ENCODE measurements at regions not wholly inside any gene's neighbourhood (a gene's known extent, or its start where the extent isn't known, plus 50 kb on each side); places are given as distances from the start of the nearest gene placed in this dataset.
"Not testable (repeated sequence)": the region's sequence is repeated elsewhere in the genome, so short reads cannot be mapped to it uniquely, and the experiment has no call there.

DNA sequence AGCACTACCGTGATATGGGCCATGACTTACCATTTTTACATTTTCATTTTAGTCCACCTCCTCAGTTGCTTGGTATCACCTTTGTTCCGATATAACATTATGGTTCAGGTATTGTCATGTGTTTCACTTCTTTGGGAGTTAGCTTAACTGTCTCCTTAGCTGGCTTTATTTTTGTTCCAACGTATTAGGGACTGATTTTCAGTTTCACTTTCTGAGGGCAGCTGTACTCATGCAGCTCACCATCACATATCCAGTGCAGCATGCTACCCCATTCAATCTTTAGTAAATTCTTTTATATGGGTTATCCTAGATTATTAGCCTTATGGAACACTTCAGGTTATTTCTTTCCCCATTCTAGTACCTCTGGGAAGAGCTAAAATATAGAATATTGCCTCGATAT is 362.2 kb upstream of the IRAK1BP1 start:
- no peak for DNase-seq (ENCODE audit: low read depth)

DNA sequence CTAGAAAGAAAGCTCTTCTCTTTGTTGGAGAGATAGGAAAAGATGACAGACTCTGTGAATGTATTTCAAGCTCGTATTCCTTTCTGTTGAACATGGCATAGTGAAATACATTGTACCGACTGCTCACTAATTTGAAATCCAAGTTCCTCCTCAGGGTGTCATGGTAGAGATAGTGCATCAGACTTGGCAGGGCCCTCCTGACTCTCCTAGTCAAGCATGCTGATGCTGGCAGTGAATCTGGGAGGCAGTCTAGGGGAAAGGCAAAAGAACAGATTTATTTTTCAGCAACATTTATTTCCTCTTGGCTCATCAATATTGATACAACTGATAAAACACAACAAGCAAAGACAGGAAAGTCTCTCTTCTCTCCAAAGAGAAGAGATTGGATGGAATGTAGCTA is 356.3 kb upstream of the IRAK1BP1 start:
- no peak for DNase-seq (ENCODE audit: low read depth)

DNA sequence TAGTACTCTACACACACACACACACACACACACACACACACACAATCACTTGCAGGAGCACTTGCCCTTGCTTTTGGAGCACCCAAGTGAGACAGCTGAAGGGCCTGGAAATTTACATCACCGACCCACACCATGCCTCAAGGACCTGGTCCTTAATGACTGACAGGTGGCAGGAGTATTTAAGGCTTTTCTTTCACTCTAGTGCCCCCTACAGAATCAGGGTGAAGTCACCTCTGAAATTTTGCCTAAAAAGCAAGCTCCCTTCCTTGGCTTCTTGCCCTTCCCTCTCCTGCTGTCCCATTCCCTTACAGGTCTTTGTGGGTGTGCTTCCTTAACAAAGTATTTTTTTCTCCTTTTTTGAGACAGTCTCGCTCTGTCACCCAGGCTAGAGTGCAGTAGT is 353.5 kb upstream of the IRAK1BP1 start:
- no peak for DNase-seq (ENCODE audit: low read depth)

DNA sequence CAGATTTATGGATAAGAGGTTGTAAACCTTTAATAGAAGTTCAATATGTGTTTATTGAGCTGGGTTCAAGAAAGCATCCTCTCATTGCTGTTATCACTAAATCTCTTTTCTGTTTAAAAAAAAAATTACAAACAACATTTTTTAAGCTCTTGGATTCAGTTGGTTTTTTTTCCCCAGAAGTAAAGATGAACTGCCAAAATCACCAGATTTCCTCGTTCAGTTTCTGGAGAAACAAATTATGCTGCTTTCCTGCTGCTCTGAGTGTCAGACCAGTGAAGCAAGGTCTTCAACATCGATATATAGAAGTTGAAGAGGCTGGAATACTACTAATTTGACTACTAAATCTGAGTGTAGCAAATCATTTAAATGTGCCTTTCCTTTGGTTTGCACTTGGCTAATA is 352.1 kb upstream of the IRAK1BP1 start:
- DNase-seq (ENCODE audit: low read depth), result no peak

DNA sequence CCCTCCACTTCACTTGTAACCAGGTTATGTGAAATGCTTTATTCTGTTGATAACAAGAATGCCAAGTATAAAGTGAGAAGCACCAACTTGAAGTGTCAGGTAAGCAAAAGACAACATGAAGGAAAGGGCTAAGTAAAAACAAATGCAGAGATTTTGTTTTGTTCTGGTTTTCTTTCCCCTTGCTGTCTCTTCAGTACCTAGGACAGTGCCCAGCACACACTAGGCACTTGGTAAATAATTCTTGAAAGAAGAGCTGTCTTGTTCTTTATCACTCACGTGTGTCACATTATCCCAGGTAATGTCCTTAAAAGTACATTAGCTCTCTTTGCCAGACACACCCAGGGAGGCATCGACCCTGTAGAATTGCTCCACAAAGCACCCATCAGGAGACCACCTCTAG is 350.0 kb upstream of the IRAK1BP1 start:
- DNase-seq (ENCODE audit: low read depth), result no peak

DNA sequence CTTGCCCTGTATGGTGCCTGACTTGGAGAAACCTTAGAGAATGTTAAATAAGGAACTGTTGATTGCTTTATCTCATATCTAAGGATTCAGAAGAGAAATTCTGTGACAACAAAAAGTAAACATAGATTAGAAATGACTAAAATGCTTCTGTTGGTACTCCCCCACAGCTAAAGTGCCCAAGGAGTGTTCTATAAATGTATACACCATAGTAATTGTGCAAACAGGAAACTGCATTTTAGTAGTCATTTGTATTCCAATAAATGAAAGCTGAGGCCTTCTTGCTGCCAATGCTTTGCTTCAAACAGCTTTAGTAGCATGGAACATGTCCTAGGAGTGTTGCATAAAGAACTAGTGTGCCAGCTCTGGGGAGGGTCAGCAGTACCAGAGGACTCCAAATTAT is 343.7 kb upstream of the IRAK1BP1 start:
- DNase-seq (ENCODE audit: low read depth), result no peak

DNA sequence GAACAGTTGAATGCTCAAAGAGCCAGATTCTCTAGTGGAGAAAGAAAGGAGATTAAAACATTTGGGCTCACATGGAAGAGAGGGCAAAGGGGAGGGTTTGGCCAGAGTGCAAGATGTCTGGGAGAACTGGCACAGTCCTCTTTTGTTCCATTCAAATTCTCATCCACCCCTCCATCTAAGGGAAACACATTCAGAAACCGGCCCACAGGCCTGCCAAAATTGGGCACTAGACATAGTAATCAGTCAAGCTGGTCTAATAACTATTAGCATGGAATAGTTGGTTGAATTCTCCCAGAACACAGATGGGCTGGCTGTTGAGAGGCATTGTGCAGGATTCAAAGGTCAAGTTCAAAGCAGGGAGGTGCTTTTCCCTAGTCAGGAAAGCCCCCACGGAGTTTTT is 341.4 kb upstream of the IRAK1BP1 start:
- no peak for DNase-seq (ENCODE audit: low read depth)

DNA sequence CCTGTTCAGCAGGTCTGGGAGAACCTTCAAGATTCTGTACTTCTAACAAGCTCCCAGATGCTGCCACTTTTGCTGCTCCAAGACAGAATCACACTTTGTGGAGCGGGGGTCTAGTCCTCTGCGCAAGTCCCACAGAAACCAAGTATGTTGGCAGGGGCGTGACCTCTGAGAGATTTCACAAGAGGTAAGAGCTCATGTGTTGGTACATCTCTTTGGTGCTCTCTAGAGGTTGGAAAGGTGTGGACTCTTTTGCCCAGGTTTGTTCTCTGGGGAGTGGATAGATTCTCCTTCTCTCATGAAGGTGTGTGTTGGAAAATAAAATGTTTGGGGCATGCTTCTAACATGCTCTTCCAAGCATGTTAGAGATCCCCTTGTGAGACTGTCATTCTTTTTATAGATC is 340.9 kb upstream of the IRAK1BP1 start:
- DNase-seq (ENCODE audit: low read depth), result no peak

DNA sequence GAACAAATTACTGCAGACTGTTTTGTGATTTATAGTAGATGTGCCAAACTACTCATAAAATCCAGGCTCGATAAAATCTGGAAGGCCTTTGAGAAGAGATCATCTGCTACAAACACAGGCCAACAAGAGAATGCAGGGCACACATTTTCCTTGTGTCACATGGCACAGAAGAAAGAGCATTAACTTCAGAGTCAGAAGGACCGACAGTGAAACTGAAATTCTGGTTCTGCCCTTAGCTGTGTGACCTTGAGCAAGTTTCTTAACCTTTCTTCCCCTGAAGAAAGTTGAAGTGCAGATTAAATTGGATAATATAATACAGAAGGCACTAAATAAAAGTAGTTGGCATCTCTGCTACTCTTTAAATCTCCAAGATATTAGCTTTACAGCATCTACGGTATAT is 338.4 kb upstream of the IRAK1BP1 start:
- no peak for DNase-seq (ENCODE audit: low read depth)

DNA sequence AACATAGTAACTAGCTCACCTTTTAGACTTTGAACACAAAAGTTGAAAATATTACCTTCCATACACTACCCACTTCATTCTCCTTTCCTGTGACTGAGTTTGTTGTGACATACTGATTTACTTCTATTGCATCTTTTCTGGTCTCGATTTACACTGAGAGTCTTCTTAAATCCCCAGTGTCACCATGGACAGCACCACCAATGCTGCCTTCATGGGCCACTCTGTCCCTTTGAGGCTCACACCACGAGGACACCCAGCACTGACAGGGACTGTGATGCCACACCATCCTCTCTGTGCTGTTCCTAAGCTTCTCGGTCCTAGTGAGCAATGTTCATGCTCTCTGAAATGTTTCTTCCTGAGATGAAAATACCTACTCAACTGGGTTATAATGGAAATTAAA is 337.1 kb upstream of the IRAK1BP1 start:
- no peak for DNase-seq (ENCODE audit: low read depth)

DNA sequence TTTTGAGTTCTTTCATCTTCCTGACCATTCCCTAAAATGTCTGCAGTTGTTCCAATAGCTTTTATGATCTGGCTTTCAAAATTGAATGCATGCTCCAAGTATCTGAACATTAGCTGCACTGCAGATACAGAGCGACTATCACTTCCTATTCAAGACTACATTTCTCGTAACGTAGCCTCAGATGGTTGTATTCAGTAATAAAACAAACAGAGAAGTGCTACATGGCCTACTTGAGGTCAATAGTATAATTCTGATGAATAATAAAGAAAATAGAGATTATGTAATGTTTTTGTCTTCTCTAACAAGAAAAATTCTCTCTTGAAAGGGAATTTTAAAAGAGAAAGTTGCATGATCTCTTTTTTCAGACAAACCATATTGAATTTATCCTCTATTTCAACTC is 333.9 kb upstream of the IRAK1BP1 start:
- DNase-seq (ENCODE audit: low read depth), result no peak

DNA sequence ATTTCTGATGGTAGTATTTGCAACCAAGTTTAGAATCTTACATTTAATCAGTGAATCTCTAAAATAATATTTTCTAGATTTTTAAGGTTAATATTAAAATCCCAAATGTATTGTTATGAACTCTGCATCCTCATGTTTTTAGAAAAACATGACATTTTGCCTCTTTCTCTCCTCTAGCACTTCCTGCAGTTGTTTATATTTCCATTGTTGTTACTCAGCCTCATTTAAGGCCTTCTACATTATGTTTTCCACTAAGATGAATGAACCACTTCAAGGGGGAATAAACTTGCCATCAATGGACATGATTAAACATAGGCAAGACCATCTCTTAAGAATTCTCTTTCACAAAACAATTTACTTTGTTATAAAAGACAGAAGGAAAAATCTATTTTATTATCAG is 333.5 kb upstream of the IRAK1BP1 start:
- DNase-seq (ENCODE audit: low read depth), result no peak

DNA sequence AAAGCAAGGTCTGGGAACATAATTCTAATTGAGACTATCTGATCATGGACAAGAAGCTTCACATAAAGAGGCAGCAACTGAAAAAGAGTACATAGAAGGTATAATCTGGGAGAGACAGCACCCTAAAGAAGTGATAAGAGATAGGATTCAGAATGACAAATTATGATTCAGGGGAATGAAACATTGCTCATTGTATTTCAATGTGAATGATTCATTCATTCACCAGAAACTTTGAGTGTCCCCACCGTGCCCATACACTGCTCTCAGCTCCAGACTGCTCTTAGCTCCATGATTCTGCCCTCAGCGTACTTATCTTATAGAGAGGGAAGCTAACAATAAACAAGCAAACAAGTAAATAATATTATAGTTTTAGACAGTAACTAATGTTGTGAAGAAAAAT is 329.3 kb upstream of the IRAK1BP1 start:
- no peak for DNase-seq (ENCODE audit: low read depth)

DNA sequence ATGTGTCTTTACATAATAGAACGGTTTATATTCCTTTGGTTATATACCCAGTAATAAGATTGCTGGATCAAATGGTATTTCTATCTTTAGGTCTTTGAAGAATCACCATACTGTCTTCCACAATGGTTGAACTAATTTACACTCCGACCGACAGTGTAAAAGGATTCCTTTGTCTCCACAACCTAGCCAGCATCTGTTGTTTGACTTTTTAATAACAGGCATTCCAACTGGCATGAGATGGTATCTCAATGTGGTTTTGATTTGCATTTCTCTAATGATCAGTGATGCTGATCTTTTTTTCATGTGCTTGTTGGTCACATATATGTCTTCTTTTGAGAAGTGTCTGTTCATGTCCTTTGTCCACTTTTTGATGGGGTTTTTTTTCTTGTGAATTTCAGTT is 319.7 kb upstream of the IRAK1BP1 start:
- not testable (repeated sequence) for DNase-seq (ENCODE audit: low read depth)

DNA sequence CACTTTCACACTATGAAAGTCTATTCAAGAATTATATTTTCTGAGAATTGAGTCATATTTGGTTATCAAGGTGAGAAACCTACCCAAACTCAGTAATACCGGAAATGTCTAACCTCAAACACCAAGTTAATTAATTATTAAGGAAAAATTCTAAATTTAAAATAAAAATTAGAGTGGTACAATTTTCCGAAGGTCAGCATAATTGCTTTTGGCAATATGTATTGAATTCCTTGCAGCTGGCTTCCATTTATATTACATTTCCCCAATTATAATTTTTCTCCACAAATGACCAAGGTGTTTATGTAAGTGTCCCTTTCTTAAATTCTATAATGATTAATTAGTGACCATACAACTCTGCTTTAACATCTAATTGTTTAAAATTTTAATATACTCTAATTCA is 316.0 kb upstream of the IRAK1BP1 start:
- DNase-seq (ENCODE audit: low read depth), result no peak

DNA sequence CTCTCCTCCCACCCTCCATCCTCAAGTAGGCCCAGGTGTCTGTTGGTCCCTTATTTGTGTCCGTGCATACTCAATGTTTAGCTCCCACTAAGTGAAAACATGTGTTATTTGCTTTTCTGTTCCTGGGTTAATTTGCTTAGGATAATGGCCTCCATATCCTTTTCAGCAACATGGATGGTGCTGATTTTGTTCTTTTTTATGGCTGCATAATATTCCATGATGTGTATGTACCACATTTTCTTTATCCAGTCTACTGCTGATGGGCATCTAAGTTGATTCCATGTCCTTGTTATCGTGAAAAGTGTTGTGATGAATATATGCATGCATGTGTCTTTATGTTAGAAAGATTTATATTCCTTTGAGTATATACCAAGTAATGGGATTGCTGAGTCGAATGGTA is 314.9 kb upstream of the IRAK1BP1 start:
- DNase-seq (ENCODE audit: low read depth), result no peak

DNA sequence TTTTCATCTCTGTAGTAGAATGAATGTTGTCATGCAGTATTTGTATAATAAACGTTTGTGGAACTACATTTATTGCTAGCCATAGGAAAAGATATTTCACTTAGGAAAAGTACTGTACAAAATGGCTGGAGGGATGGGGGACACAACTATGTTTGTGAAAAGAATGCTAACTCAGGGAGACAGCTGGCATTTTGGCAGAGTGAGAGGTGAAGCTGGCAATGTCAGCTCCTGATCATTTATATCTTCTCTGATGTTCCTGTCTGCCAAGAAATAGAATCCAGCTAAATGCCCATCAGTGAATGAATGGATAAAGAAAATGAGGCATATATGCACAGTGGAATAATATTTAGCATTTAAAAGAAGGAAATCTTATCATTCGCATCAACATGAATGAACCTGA is 313.0 kb upstream of the IRAK1BP1 start:
- no peak for DNase-seq (ENCODE audit: low read depth)

DNA sequence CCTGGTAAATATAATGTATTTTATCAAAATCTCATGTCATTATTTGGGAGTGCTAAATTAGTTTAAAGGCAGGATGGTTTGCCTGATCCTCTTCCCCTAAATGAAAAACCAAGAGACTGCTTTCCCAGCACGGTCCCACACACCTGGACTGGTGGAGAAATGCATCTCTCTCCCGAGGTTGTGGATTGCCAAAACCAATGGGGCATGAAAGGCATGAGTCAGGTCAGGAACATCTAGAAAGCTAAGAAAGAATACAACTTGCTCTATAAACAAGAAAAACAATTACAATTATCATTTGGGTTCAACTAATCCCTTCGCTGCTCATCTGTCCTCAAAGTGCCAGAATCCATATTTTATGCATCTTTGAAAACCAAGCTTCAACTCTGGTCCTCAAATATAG is 308.3 kb upstream of the IRAK1BP1 start:
- no peak for DNase-seq (ENCODE audit: low read depth)

DNA sequence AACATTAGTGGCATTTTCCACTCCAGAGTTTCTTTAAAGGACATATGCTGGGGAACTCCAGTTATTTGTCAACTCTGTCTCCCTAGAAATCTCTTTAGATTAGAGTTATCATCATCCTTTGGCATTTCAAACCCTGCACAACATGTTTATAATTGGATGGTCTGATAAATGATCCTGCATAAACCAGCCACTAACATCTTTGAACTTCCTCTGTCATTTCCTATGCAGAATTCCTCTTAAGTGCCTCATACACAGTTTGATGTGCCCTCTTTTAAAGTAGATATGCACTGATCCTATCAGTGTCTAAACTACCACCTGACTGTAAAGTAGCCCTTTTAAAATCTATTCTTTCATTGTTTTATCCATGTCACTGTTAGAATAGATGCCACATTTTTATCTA is 306.3 kb upstream of the IRAK1BP1 start:
- no peak for DNase-seq (ENCODE audit: low read depth)

DNA sequence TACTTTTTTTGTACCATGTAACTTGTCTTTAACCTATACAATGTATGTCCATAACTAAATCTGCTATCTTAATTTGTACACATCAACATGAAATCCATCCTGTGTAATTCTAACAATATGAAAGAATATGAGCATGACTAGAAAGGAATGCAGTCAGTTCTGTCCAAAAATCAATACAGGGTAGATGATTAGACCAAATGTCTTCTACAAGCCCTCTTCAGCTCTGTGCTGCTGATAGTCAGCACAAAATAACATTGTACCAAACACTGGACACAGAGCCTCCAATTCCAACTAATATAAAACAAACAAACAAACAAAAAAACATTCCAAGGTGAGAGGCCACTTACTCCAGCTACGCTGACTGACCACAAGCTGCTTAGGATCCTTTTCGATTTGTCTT is 301.4 kb upstream of the IRAK1BP1 start:
- no peak for DNase-seq (ENCODE audit: low read depth)

DNA sequence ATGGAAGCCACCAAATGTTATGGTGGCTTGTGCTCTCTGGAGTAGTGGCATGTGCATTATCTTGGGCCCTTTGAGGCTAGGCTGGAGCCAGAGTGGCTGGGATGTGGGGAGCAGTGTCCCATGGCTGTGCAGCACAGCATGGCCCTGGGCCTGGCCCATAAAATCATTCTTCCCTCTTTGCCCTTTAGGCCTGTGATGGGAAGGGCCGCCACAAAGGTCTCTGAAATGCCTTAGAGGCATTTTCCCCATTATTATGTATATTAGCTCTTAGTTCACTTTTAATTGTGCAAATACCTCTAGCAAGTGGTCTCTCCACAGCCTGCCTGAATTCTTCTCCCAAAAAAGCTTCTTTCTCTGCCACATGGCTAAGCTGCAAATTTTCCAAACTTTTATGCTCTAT is 297.3 kb upstream of the IRAK1BP1 start:
- no peak for DNase-seq (ENCODE audit: low read depth)

DNA sequence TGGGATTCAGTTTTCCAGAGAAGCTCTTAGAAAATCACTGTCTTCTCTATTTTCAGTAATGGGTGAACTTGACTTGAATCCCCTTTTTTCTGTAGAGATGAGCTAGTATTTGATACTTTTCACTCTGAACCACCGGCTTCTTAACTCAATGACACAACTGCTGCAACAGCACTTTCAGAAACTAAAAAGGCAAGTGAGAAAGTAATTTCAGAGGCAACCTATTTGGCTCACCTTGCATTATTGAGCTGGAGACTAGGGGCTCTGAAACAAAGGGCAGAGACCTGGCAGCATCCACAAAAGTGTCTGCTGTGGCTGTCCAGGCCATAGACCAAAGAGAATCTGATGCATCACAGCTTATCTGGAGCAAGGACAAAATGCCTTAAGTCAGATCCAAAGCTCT is 289.8 kb upstream of the IRAK1BP1 start:
- no peak for DNase-seq (ENCODE audit: low read depth)

DNA sequence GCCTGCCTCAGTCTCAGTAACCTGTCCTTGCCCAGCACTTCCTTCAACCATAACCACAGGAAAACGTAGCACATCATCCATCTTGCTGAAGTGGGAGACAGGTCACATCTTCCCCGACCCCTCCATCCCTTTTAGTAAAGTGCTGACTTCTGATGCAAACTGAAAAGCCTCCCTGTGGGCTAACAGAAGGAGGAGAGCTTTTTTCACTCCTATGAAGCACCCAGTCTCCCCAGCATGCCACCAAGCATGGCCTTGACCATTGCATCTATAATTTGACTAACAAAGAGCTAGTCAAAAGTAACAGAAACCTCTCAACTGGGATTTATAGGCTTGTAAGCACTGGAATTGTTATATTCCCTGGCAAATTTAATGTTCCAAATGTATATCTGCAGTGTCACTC is 288.9 kb upstream of the IRAK1BP1 start:
- no peak for DNase-seq (ENCODE audit: low read depth)

DNA sequence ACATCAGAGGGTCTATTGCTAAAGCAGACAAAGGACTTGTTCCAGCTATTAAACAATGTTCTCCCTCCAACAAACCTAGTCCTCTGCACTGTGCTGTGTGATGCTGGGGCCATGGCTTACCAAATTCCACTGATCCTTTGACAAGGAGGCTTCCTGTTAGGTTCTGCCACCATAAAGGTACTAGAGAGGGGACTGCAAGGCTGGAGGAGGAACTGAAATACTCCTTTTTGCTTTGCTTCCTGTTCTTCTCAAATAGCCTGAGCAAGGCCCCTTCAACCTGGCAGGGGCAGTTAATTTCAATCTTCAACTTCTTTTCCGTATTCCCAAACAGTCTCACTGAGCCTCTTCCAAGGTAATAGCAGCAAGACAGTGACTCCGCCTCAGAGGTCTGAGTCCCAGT is 286.4 kb upstream of the IRAK1BP1 start:
- DNase-seq (ENCODE audit: low read depth), result no peak

DNA sequence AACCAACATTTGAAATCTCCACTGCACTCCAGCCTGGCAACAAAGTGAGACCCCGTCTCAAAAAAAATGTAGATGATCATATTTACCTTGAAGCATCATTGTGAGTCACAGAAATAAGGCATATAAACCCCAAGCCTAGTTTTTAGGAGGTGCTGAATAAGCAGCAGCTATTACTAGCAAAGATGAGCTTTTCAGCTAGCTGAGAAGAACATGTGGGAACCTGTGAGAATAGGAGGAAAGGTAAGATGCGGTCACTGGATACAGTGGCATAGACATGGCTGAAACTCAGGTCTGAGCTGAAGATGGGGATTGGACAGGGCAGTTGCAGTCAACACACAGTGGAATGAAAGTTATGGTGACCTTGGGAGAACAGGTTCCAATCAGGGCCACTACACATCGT is 284.3 kb upstream of the IRAK1BP1 start:
- no peak for DNase-seq (ENCODE audit: low read depth)

DNA sequence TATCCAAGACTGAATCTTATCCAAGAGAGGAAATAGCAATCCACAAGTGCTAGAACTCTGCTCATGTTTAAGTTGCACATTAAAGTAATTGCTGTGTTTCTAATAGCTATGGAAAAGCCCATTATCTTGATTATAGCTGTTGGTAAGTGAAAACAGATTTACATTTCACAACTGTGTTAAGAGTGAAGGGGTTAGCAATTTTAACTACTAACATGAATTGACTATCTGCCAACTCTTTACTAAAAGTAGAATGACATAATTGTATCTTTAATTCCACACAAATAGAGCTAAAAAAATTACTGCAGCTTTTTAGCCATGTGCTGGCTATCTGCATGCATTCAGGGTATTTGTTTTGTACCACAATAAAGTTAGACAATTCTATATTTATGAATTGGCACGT is 277.9 kb upstream of the IRAK1BP1 start:
- DNase-seq (ENCODE audit: low read depth), result no peak
